OCI-LY7 (cell line): ENCODE measurements at regions not wholly inside any gene's neighbourhood (a gene's known extent, or its start where the extent isn't known, plus 50 kb on each side); places are given as distances from the start of the nearest gene placed in this dataset.

ENCODE experiments used
- BruUV-seq: library from RNA; stranded (reverse); fragments of 400-500 nt; replicated peaks from 2 replicates; lab custom pipeline; 2021; lab: Mats Ljungman, UMichigan
- CTCF ChIA-PET: fragments of 300-600 bp; sonication (Branson Sonifier 250); formaldehyde crosslinking; loops from one replicate; lab custom pipeline; 2022; ENCODE audit warnings: antibody characterized with exemption; ENCODE audit not compliant: unreplicated experiment; lab: Charles Lee
- POLR2A ChIA-PET: fragments of 300-600 bp; sonication (Branson Sonifier 250); formaldehyde crosslinking; loops from one replicate; lab custom pipeline; 2022; ENCODE audit warnings: antibody characterized with exemption; lab: Charles Lee
- DNase-seq: peaks from one replicate; pipeline ENCODE4 v3.0.0-alpha.2; 2015; ENCODE audit warnings: low spot score
- H2AFZ ChIP-seq: fragments of 200-600 bp; sonication (generic), shearing (Covaris generic); 2 replicates; pipeline ENCODE4 v1.6.1; 2014; ENCODE audit warnings: mild to moderate bottlenecking, antibody characterized with exemption, low read length, moderate library complexity
- H3K27ac ChIP-seq: fragments of 200-600 bp; sonication (generic); 2 replicates; pipeline ENCODE4 v1.5.1; 2014; ENCODE audit warnings: mixed run types, low read depth, mild to moderate bottlenecking, moderate library complexity, low read length, inconsistent platforms; ENCODE audit not compliant: poor library complexity, severe bottlenecking
- H3K36me3 ChIP-seq: fragments of 200-600 bp; sonication (generic); 2 replicates; pipeline ENCODE4 v1.6.1; 2014; ENCODE audit warnings: mild to moderate bottlenecking, antibody characterized with exemption, low read length, moderate library complexity, mixed read lengths; ENCODE audit not compliant: insufficient read depth
- H3K4me1 ChIP-seq: fragments of 200-600 bp; sonication (generic); 2 replicates; pipeline ENCODE4 v1.5.1; 2014; ENCODE audit warnings: mild to moderate bottlenecking, low read length; ENCODE audit not compliant: insufficient read depth, poor library complexity, severe bottlenecking
- H3K4me2 ChIP-seq: fragments of 200-600 bp; sonication (generic); 2 replicates; pipeline ENCODE4 v1.6.1; 2014; ENCODE audit warnings: mild to moderate bottlenecking, low read length
- H3K4me3 ChIP-seq: fragments of 200-600 bp; sonication (generic); 2 replicates; pipeline ENCODE4 v1.5.1; 2014; ENCODE audit warnings: mild to moderate bottlenecking, low read depth, low read length; ENCODE audit not compliant: poor library complexity, severe bottlenecking
- H3K79me2 ChIP-seq: fragments of 200-600 bp; sonication (generic); 2 replicates; pipeline ENCODE4 v1.6.1; 2016; ENCODE audit warnings: low read depth, mild to moderate bottlenecking, low read length, moderate library complexity, mixed read lengths; ENCODE audit not compliant: insufficient read depth
- H3K9me2 ChIP-seq: fragments of 200-600 bp; sonication (generic); 2 replicates; pipeline ENCODE4 v1.6.1; 2016; ENCODE audit warnings: mild to moderate bottlenecking, low read length, mixed read lengths; ENCODE audit not compliant: insufficient read depth
- H3K9me3 ChIP-seq: fragments of 200-600 bp; sonication (generic); 2 replicates; pipeline ENCODE4 v1.6.1; 2014; ENCODE audit warnings: mild to moderate bottlenecking, mixed run types, low read length, mixed read lengths
- H4K20me1 ChIP-seq: fragments of 200-600 bp; sonication (generic); 2 replicates; pipeline ENCODE4 v1.6.1; 2014; ENCODE audit warnings: mild to moderate bottlenecking, antibody characterized with exemption, low read length, moderate library complexity, mixed read lengths; ENCODE audit not compliant: insufficient read depth
- CTCF ChIP-seq: fragments of 200-600 bp; sonication (generic); conservative IDR thresholded peaks from 2 replicates; pipeline ENCODE4 v1.5.1; 2014; ENCODE audit warnings: mild to moderate bottlenecking, antibody characterized with exemption, low read length, moderate library complexity, mixed read lengths
- EZH2phosphoT487 ChIP-seq: fragments of 200-600 bp; sonication (generic); IDR thresholded peaks from 2 replicates; pipeline ENCODE4 v1.6.1; 2018; ENCODE audit warnings: low read depth, borderline replicate concordance, mild to moderate bottlenecking, mixed run types, antibody characterized with exemption, low read length, moderate library complexity, mixed read lengths
- intact Hi-C: fragments of 100-400 bp; cut with micrococcal nuclease; formaldehyde crosslinking; loops from one replicate; pipeline ENCODE4 v1.10.0; 2022; ENCODE audit not compliant: unreplicated experiment

- DNase-seq = no peak
- Histone ChIP-seq H3K36me3 (no peaks in the 10 kb centered on the region), H3K9me3 (no peaks in the 10 kb centered on the region), H2AFZ (no peak overlapping the region), H3K9me2 (no peaks in the 10 kb centered on the region), H3K79me2 (no peaks in the 10 kb centered on the region), H3K27ac (no peak overlapping the region), H4K20me1 (no peaks in the 10 kb centered on the region), H3K4me3 (no peak overlapping the region), H3K4me1 (no peaks in the 10 kb centered on the region), H3K4me2 (no peak overlapping the region)
- TF ChIP-seq EZH2phosphoT487 (no peak), CTCF (no peak)
- intact Hi-C loops = no loop called here
- ChIA-PET POLR2A (interaction anchor here (0.6 kb wide), 2 partner anchors 529 to 1442 kb away, joined by 3 read pairs; no protein-coding TSS in a partner anchor), CTCF (no interaction called here)
- BruUV-seq = no TSS peak
These were observed 106.1 kb downstream of the IRS2 start for GRCh38 chr13:109680288-109680687.

- TF ChIP-seq EZH2phosphoT487 (no peak), CTCF (no peak)
- Histone ChIP-seq H3K4me3 (no peak overlapping the region), H2AFZ (no peak overlapping the region), H3K4me1 (no peaks in the 10 kb centered on the region), H3K9me2 (no peaks in the 10 kb centered on the region), H4K20me1 (no peaks in the 10 kb centered on the region), H3K9me3 (no peaks in the 10 kb centered on the region), H3K4me2 (no peak overlapping the region), H3K27ac (no peak overlapping the region), H3K79me2 (no peaks in the 10 kb centered on the region), H3K36me3 (no peaks in the 10 kb centered on the region)
- BruUV-seq = no TSS peak
- ChIA-PET CTCF (no interaction called here), POLR2A (no interaction called here)
- DNase-seq = no peak
- intact Hi-C loops = no loop called here
These were observed 107.9 kb downstream of the IRS2 start for GRCh38 chr13:109678459-109678858.

- Histone ChIP-seq H3K9me2 (no peaks in the 10 kb centered on the region), H3K4me2 (no peak overlapping the region), H3K4me3 (no peak overlapping the region), H3K79me2 (no peaks in the 10 kb centered on the region), H3K4me1 (no peaks in the 10 kb centered on the region), H3K36me3 (no peaks in the 10 kb centered on the region), H4K20me1 (no peaks in the 10 kb centered on the region), H2AFZ (no peak overlapping the region), H3K27ac (no peak overlapping the region), H3K9me3 (no peaks in the 10 kb centered on the region)
- BruUV-seq = no TSS peak
- TF ChIP-seq CTCF (no peak), EZH2phosphoT487 (no peak)
- intact Hi-C loops = no loop called here
- DNase-seq = no peak
- ChIA-PET CTCF (no interaction called here), POLR2A (no interaction called here)
These were observed 109.2 kb downstream of the IRS2 start for GRCh38 chr13:109677206-109677605.
